ENCODE measurements at regions not wholly inside any gene's neighbourhood (a gene's known extent, or its start where the extent isn't known, plus 50 kb on each side); places are given as distances from the start of the nearest gene placed in this dataset.
A peak's percentile ranks its signal among the peaks of the same experiment; 100 is the strongest.

- no peaks in the 10 kb centered on the region for H3F3A ChIP-seq (replicated peaks; ENCODE audit: low read depth)
- DNase-seq (ENCODE audit: low spot score): no peak
- Mint-ChIP-seq H3K4me1 (no peaks in the 10 kb centered on the region; the same call in 1 of the 3 replicates), H3K27me3 (ENCODE audit: insufficient read depth, low read depth, poor library complexity) (no peaks in the 10 kb centered on the region), H3K36me3 (ENCODE audit: low read depth) (no peaks in the 10 kb centered on the region; the same call in 2 of the 3 replicates), H3K9me3 (peaks cover 9% of the 10 kb centered on the region; the same call in 1 of the 3 replicates), H3K27ac (no peak overlapping the region), H3K4me3 (no peak overlapping the region)
- peak overlapping the region; percentile 44 for H2AFZ ChIP-seq
- 0 out of 2 replicates have a peak, but pooled peaks cover 11% of the 10 kb centered on the region for H3K9me2 ChIP-seq (ENCODE audit: insufficient read depth)
- H4K20me1 ChIP-seq (replicated peaks; ENCODE audit: insufficient read depth): no peaks in the 10 kb centered on the region
- no peak overlapping the region for H3K4me2 ChIP-seq
- no peak for TF ChIP-seq NANOG (IDR thresholded peaks at IDR 0.05; ENCODE audit: borderline replicate concordance)
- no peak for TF ChIP-seq EZH2 (IDR thresholded peaks at IDR 0.05; ENCODE audit: low read depth, unreplicated experiment)
- TF ChIP-seq EZH2phosphoT487 (IDR thresholded peaks at IDR 0.05; ENCODE audit: unreplicated experiment): no peak
- no peak for TF ChIP-seq STAT1 (IDR thresholded peaks at IDR 0.05; ENCODE audit: unreplicated experiment)
- H3K4me1 ChIP-seq (ENCODE audit: insufficient read depth): no peaks in the 10 kb centered on the region; the same call in 1 of the 2 replicates
- ATAC-seq: no peak
- H3K27ac ChIP-seq (ENCODE audit: low read depth): no peak overlapping the region
- H3K27me3 ChIP-seq (ENCODE audit: insufficient read depth): no peaks in the 10 kb centered on the region
- no peak overlapping the region for H3K4me3 ChIP-seq
- no peaks in the 10 kb centered on the region for H3K79me2 ChIP-seq (replicated peaks; ENCODE audit: insufficient read depth)
- H3K36me3 ChIP-seq (ENCODE audit: insufficient read depth): no peaks in the 10 kb centered on the region
These were observed 789.0 kb downstream of the DIAPH3 start for GRCh38 chr13:59374691-59375090.

- Histone ChIP-seq H3K4me2 (no peak overlapping the region), H4K20me1 (replicated peaks; ENCODE audit: insufficient read depth) (no peaks in the 10 kb centered on the region), H3K4me1 (ENCODE audit: insufficient read depth) (no peaks in the 10 kb centered on the region), H3F3A (replicated peaks; ENCODE audit: low read depth) (no peaks in the 10 kb centered on the region), H3K9me2 (ENCODE audit: insufficient read depth) (no peaks in the 10 kb centered on the region), H3K79me2 (replicated peaks; ENCODE audit: insufficient read depth) (no peaks in the 10 kb centered on the region), H3K36me3 (ENCODE audit: insufficient read depth) (no peaks in the 10 kb centered on the region), H2AFZ (peak overlapping the region; percentile 54; the same call in 1 of the 2 replicates), H3K27ac (ENCODE audit: low read depth) (no peak overlapping the region), H3K4me3 (no peak overlapping the region), H3K27me3 (ENCODE audit: insufficient read depth) (no peaks in the 10 kb centered on the region)
- TF ChIP-seq ETS1 (IDR thresholded peaks at IDR 0.05) (no peak), CTCF (conservative IDR thresholded peaks at IDR 0.05; ENCODE audit: low read depth in 2 of 2) (no peak), ZNF462 (CRISPR knock-in tag; IDR thresholded peaks at IDR 0.05) (no peak), EZH2 (IDR thresholded peaks at IDR 0.05; ENCODE audit: low read depth, unreplicated experiment) (no peak), ZNF331 (CRISPR knock-in tag; IDR thresholded peaks at IDR 0.05; ENCODE audit: low read depth) (no peak), NANOG (IDR thresholded peaks at IDR 0.05; ENCODE audit: borderline replicate concordance) (no peak), JUNB (IDR thresholded peaks at IDR 0.05; ENCODE audit: unreplicated experiment) (no peak), EZH2phosphoT487 (IDR thresholded peaks at IDR 0.05; ENCODE audit: unreplicated experiment) (no peak), CREB1 (CRISPR knock-in tag; IDR thresholded peaks at IDR 0.05; ENCODE audit: low read depth) (no peak), POLR2AphosphoS5 (IDR thresholded peaks at IDR 0.05; ENCODE audit: low read depth) (no peak)
- no peak overlapping the region for H3K27ac Mint-ChIP-seq
- H3K4me3 Mint-ChIP-seq: no peak overlapping the region
- H3K4me1 Mint-ChIP-seq: peaks cover 3% of the 10 kb centered on the region; the same call in 1 of the 3 replicates
- peaks cover 14% of the 10 kb centered on the region; the same call in 2 of the 3 replicates for H3K36me3 Mint-ChIP-seq (ENCODE audit: low read depth)
- ATAC-seq (no peak), DNase-seq (ENCODE audit: low spot score) (no peak)
- no peaks in the 10 kb centered on the region for H3K27me3 Mint-ChIP-seq (ENCODE audit: insufficient read depth, low read depth, poor library complexity)
- H3K9me3 Mint-ChIP-seq: peaks cover 19% of the 10 kb centered on the region
These were observed 779.6 kb downstream of the DIAPH3 start for GRCh38 chr13:59384154-59384553.

Data from GM23338 (cell line).